ENCODE measurements at regions not wholly inside any gene's neighbourhood (a gene's known extent, or its start where the extent isn't known, plus 50 kb on each side); places are given as distances from the start of the nearest gene placed in this dataset.
A peak's percentile ranks its signal among the peaks of the same experiment; 100 is the strongest.

- ATAC-seq (ENCODE audit: insufficient read depth, low FRiP score) (no peak), DNase-seq (peak in 2 of 3 donors; percentile 43 to 67)
- 71 to 93% methylated on average over 9 of the region's 9 CpGs for WGBS, 2 donors
- Histone ChIP-seq H3K27me3 (ENCODE audit: control insufficient read depth in 3 of 3, insufficient read depth in 3 of 3, low read length in 2 of 3) (no peaks in the 10 kb centered on the region), H3K9ac (ENCODE audit: insufficient read depth in 1 of 2, low read length in 2 of 2) (no peak overlapping the region), H3K4me3 (no peak overlapping the region), H3K4me1 (ENCODE audit: control insufficient read depth in 5 of 5, insufficient read depth in 5 of 5, low read length in 5 of 5) (peaks cover 0 to 8% (median 0%) of the 10 kb centered on the region in 5 donors), H3K9me3 (ENCODE audit: control insufficient read depth in 4 of 4, insufficient read depth in 3 of 4, low read length in 3 of 4) (peaks cover 0 to 1% (median 0%) of the 10 kb centered on the region in 4 donors), H3K27ac (ENCODE audit: low read depth in 1 of 2, low read length in 1 of 2) (peak overlapping the region in 1 of 2 donors; percentile 59), H3K36me3 (ENCODE audit: control insufficient read depth in 4 of 4, insufficient read depth in 4 of 4, low read length in 4 of 4) (no peaks in the 10 kb centered on the region)
- TF ChIP-seq, protein P1, sequence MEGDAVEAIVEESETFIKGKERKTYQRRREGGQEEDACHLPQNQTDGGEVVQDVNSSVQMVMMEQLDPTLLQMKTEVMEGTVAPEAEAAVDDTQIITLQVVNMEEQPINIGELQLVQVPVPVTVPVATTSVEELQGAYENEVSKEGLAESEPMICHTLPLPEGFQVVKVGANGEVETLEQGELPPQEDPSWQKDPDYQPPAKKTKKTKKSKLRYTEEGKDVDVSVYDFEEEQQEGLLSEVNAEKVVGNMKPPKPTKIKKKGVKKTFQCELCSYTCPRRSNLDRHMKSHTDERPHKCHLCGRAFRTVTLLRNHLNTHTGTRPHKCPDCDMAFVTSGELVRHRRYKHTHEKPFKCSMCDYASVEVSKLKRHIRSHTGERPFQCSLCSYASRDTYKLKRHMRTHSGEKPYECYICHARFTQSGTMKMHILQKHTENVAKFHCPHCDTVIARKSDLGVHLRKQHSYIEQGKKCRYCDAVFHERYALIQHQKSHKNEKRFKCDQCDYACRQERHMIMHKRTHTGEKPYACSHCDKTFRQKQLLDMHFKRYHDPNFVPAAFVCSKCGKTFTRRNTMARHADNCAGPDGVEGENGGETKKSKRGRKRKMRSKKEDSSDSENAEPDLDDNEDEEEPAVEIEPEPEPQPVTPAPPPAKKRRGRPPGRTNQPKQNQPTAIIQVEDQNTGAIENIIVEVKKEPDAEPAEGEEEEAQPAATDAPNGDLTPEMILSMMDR (IDR thresholded peaks at IDR 0.05; ENCODE audit: control extremely low read depth, extremely low read depth), result no peak
Measured at GRCh38 chr5:158422653-158423515, 563.9 kb upstream of the CLINT1 start.

- WGBS, 2 donors, result 94 to 95% methylated on average over 6 of the region's 6 CpGs
- no peak overlapping the region for H3K27ac ChIP-seq (ENCODE audit: low read depth in 1 of 2, low read length in 1 of 2)
- peaks cover 0 to 1% (median 0%) of the 10 kb centered on the region in 4 donors for H3K9me3 ChIP-seq (ENCODE audit: control insufficient read depth in 4 of 4, insufficient read depth in 3 of 4, low read length in 3 of 4)
- TF ChIP-seq, protein P1 (IDR thresholded peaks at IDR 0.05; ENCODE audit: control extremely low read depth, extremely low read depth), result no peak
- no peak overlapping the region for H3K4me3 ChIP-seq
- no peak for ATAC-seq (ENCODE audit: insufficient read depth, low FRiP score)
- peaks cover 0 to 8% (median 0%) of the 10 kb centered on the region in 5 donors for H3K4me1 ChIP-seq (ENCODE audit: control insufficient read depth in 5 of 5, insufficient read depth in 5 of 5, low read length in 5 of 5)
- H3K27me3 ChIP-seq (ENCODE audit: control insufficient read depth in 3 of 3, insufficient read depth in 3 of 3, low read length in 2 of 3), result no peaks in the 10 kb centered on the region
- H3K9ac ChIP-seq (ENCODE audit: insufficient read depth in 1 of 2, low read length in 2 of 2), result no peak overlapping the region
- no peak for DNase-seq
- no peaks in the 10 kb centered on the region for H3K36me3 ChIP-seq (ENCODE audit: control insufficient read depth in 4 of 4, insufficient read depth in 4 of 4, low read length in 4 of 4)
Measured at GRCh38 chr5:158421319-158421718, 562.4 kb upstream of the CLINT1 start.

GRCh38 chr5:158419186-158419585 is 560.2 kb upstream of the CLINT1 start:
- Histone ChIP-seq H3K9me3 (ENCODE audit: control insufficient read depth in 4 of 4, insufficient read depth in 3 of 4, low read length in 3 of 4) (no peaks in the 10 kb centered on the region), H3K9ac (ENCODE audit: insufficient read depth in 1 of 2, low read length in 2 of 2) (no peak overlapping the region), H3K36me3 (ENCODE audit: control insufficient read depth in 4 of 4, insufficient read depth in 4 of 4, low read length in 4 of 4) (no peaks in the 10 kb centered on the region), H3K4me3 (no peak overlapping the region), H3K27me3 (ENCODE audit: control insufficient read depth in 3 of 3, insufficient read depth in 3 of 3, low read length in 2 of 3) (no peaks in the 10 kb centered on the region), H3K27ac (ENCODE audit: low read depth in 1 of 2, low read length in 1 of 2) (no peak overlapping the region), H3K4me1 (ENCODE audit: control insufficient read depth in 5 of 5, insufficient read depth in 5 of 5, low read length in 5 of 5) (peaks cover 0 to 9% (median 0%) of the 10 kb centered on the region in 5 donors)
- DNase-seq, result no peak
- TF ChIP-seq, protein P1 (IDR thresholded peaks at IDR 0.05; ENCODE audit: control extremely low read depth, extremely low read depth), result no peak
- no peak for ATAC-seq (ENCODE audit: insufficient read depth, low FRiP score)
- 67 to 70% methylated on average over 2 of the region's 2 CpGs for WGBS, 2 donors

Measured in lung (tissue), 11 donors.